Fibroblast of pulmonary artery (primary cell): ENCODE measurements at regions not wholly inside any gene's neighbourhood (a gene's known extent, or its start where the extent isn't known, plus 50 kb on each side); places are given as distances from the start of the nearest gene placed in this dataset.
"Not testable (repeated sequence)": the region's sequence is repeated elsewhere in the genome, so short reads cannot be mapped to it uniquely, and the experiment has no call there.

ENCODE experiments used
- DNase-seq: peaks from one replicate; pipeline ENCODE4 v3.0.0-alpha.2; 2010; ENCODE audit warnings: low read depth
- H3K4me3 ChIP-seq: replicated peaks from 2 replicates; pipeline ENCODE4 v1.5.1; 2011; ENCODE audit warnings: low read depth, mild to moderate bottlenecking, control low read depth, low read length, moderate library complexity
- TF ChIP-seq, protein P1 (sequence below): IDR thresholded peaks from 2 replicates; pipeline ENCODE4 v1.5.1; 2011; ENCODE audit warnings: mild to moderate bottlenecking, control low read depth, low read length, inconsistent platforms; ENCODE audit errors: missing control alignments

DNA sequence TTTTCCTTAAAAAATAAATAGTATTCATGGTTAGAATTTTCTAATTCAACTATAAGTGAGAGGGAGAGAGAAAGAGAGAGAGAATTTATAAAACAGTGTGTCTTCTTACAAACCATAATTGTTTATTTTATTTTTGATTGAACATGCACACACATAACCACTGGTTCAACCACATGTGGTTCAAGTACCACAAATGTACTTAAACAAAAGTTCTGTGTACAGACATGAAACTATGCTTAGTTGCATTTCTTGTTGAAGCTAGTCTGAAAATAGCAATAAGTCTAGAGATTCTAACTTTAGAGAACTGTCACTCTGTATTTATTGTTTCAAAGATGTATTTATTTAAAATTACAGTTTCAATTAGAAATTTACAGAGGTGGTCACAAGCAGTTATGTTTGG, 130.6 kb upstream of the PDE4D start:
- no peak overlapping the region for H3K4me3 ChIP-seq
- DNase-seq = no peak
- TF ChIP-seq, protein P1, sequence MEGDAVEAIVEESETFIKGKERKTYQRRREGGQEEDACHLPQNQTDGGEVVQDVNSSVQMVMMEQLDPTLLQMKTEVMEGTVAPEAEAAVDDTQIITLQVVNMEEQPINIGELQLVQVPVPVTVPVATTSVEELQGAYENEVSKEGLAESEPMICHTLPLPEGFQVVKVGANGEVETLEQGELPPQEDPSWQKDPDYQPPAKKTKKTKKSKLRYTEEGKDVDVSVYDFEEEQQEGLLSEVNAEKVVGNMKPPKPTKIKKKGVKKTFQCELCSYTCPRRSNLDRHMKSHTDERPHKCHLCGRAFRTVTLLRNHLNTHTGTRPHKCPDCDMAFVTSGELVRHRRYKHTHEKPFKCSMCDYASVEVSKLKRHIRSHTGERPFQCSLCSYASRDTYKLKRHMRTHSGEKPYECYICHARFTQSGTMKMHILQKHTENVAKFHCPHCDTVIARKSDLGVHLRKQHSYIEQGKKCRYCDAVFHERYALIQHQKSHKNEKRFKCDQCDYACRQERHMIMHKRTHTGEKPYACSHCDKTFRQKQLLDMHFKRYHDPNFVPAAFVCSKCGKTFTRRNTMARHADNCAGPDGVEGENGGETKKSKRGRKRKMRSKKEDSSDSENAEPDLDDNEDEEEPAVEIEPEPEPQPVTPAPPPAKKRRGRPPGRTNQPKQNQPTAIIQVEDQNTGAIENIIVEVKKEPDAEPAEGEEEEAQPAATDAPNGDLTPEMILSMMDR = no peak

DNA sequence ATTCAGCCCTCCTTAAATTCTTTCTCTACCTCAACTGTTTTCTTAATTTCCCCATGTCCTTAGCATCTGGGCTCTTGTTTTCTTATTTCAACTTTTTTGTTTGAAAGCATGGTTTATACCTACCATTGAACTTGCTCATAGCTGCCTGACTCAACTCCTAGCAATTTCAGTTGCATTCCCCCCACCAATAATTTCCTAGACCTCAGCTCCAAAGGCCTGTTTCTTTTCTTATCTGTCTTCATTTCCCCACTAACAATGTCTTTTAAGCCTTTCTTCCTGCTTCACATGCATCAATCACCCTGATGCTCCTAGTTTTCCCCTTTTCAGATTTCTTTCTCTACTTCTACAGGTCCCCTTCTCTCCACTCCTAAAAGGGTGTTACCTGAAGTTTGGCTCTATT, 129.7 kb upstream of the PDE4D start:
- no peak for DNase-seq
- TF ChIP-seq, protein P1 = no peak
- no peak overlapping the region for H3K4me3 ChIP-seq

GRCh38 chr5:60020457-60020856, 126.9 kb upstream of the PDE4D start:
- no peak for DNase-seq
- TF ChIP-seq, protein P1 = no peak
- H3K4me3 ChIP-seq = no peak overlapping the region

- not testable (repeated sequence) for DNase-seq, H3K4me3 ChIP-seq
Observed at GRCh38 chr5:60018960-60019359, 125.4 kb upstream of the PDE4D start.

DNA sequence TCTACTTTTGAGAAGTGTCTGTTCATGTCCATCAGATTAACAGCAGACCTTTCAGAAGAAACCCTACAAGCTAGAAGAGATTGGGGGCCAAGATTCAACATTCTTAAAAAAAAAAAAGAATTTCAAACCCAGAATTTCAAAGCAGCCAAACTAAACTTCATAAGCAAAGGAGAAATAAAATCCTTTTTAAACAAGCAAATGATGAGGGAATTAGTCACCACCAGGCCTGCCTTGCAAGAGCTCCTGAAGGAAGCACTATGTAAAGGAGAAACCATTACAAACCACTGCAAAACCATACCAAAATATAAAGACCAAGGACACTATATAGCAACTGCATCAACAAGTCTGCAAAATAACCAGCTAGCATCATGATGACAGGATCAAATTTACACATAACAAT, 124.6 kb upstream of the PDE4D start:
- DNase-seq = no peak
- no peak overlapping the region for H3K4me3 ChIP-seq
- TF ChIP-seq, protein P1 = no peak

DNA sequence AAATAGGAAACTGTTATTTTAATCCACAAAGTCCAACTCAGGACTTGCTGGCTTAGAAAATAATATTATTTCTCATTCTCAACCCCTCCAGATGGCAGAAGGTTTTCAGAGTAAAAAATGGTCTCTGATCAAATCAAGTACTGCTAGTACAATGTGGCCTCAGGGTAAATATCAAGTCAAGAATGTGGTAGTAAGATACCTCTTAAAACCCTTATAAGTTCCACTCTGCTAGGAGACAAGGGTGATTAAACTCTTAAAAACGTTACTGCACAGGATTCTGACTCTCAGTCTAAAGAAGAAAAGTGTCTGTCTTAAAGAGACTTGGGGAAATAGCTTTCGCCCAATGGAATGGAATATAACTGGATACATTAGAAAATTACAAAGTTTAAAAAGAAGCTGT, 120.8 kb upstream of the PDE4D start:
- TF ChIP-seq, protein P1 = no peak
- DNase-seq = no peak
- H3K4me3 ChIP-seq = no peak overlapping the region

- no peak for DNase-seq
- TF ChIP-seq, protein P1 = no peak
Observed at GRCh38 chr5:60010853-60011252, 117.3 kb upstream of the PDE4D start.

DNA sequence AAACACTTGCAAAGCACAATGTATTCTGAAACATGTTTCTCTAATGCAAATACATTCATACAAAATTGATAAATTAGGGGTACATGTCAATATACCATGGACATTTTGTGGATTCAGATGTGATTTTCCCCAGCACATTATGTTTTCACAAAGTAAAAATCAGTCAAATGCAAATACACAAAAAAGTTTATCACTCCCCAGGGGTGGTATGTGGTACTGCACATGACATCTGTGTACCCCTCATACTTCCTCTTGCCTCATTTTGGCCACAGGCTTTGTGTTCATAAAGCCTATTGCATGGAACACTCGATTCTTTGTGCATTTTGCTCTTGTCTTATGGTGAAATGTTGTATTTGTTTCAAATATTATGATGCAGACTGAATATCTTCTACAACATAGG, 116.8 kb upstream of the PDE4D start:
- TF ChIP-seq, protein P1 = peak; percentile 8
- DNase-seq = no peak

More at GRCh38 chr5:60010853-60011252, 117.3 kb upstream of the PDE4D start:
- no peak overlapping the region for H3K4me3 ChIP-seq

More for the DNA sequence above, 116.8 kb upstream of the PDE4D start:
- no peak overlapping the region for H3K4me3 ChIP-seq
